SK-N-SH (cell line): ENCODE measurements at regions not wholly inside any gene's neighbourhood (a gene's known extent, or its start where the extent isn't known, plus 50 kb on each side); places are given as distances from the start of the nearest gene placed in this dataset.

ENCODE experiments used
- CHD2 ChIP-seq: fragments of 150-350 bp; IDR thresholded peaks from 2 replicates; pipeline ENCODE4 v1.6.1; 2018; ENCODE audit warnings: low read length; ENCODE audit not compliant: partially characterized antibody
- CTCF ChIP-seq: fragments of 200-600 bp; sonication (generic); IDR thresholded peaks from 2 replicates; pipeline ENCODE4 v1.6.1; 2017; ENCODE audit warnings: antibody characterized with exemption, mild to moderate bottlenecking, moderate library complexity
- TAF1 ChIP-seq: IDR thresholded peaks from 2 replicates; pipeline ENCODE4 v1.6.1; 2012; ENCODE audit warnings: low read depth, mild to moderate bottlenecking, low read length, moderate library complexity, borderline replicate concordance
- USF2 ChIP-seq: fragments of 150-350 bp; IDR thresholded peaks from 2 replicates; pipeline ENCODE4 v1.6.1; 2017; ENCODE audit warnings: antibody characterized with exemption, low read length, low read depth, borderline replicate concordance

GRCh38 chr14:106039400-106039799 is 513.0 kb downstream of the TMEM121 start:
- TF ChIP-seq CTCF = peak; percentile 50
- TF ChIP-seq CHD2 = no peak
- no peak for TF ChIP-seq TAF1
- no peak for TF ChIP-seq USF2
